MCF 10A (cell line): ENCODE measurements at regions not wholly inside any gene's neighbourhood (a gene's known extent, or its start where the extent isn't known, plus 50 kb on each side); places are given as distances from the start of the nearest gene placed in this dataset.

Source experiments
- BruUV-seq: library from RNA; stranded (reverse); fragments of 400-500 nt; replicated peaks from 2 replicates; lab custom pipeline; 2021; lab: Mats Ljungman, UMichigan
- CTCF ChIA-PET: fragments of 300-600 bp; sonication (Branson Sonifier 250); formaldehyde crosslinking; extraction: SDS; loops from one replicate; lab custom pipeline; 2021; ENCODE audit warnings: antibody characterized with exemption, inconsistent platforms; lab: Yijun Ruan, JAX
- POLR2A ChIA-PET: fragments of 300-600, 350-650 bp; sonication (Branson Sonifier 250); formaldehyde crosslinking; extraction: SDS; loops from one replicate; lab custom pipeline; 2020; ENCODE audit warnings: antibody characterized with exemption, inconsistent platforms; lab: Yijun Ruan, JAX
- DNase-seq: peaks from one replicate; pipeline ENCODE4 v3.0.0-alpha.2; 2018; ENCODE audit not compliant: unreplicated experiment
- H3K27ac Mint-ChIP-seq: one replicate; pipeline ENCODE4 v1.8.0; 2022; ENCODE audit warnings: mild to moderate bottlenecking, low read depth, mixed read lengths; ENCODE audit not compliant: unreplicated experiment
- H3K27me3 Mint-ChIP-seq: one replicate; pipeline ENCODE4 v1.8.0; 2022; ENCODE audit warnings: mixed read lengths; ENCODE audit not compliant: insufficient read depth, unreplicated experiment
- H3K36me3 Mint-ChIP-seq: one replicate; pipeline ENCODE4 v1.8.0; 2022; ENCODE audit warnings: mild to moderate bottlenecking, moderate library complexity, mixed read lengths; ENCODE audit not compliant: insufficient read depth, unreplicated experiment
- H3K4me1 Mint-ChIP-seq: one replicate; pipeline ENCODE4 v1.8.0; 2022; ENCODE audit warnings: mixed read lengths; ENCODE audit not compliant: insufficient read depth, unreplicated experiment
- H3K4me3 Mint-ChIP-seq: one replicate; pipeline ENCODE4 v1.8.0; 2022; ENCODE audit warnings: mild to moderate bottlenecking, moderate library complexity, mixed read lengths; ENCODE audit not compliant: unreplicated experiment
- H3K9me3 Mint-ChIP-seq: one replicate; pipeline ENCODE4 v1.8.0; 2022; ENCODE audit warnings: mixed read lengths; ENCODE audit not compliant: unreplicated experiment
- intact Hi-C: fragments of 100-400 bp; cut with micrococcal nuclease; formaldehyde crosslinking; loops from 2 replicates; pipeline ENCODE4 v1.14.1; 2022
- TF ChIP-seq, protein P1 (sequence below): fragments of 200-600 bp; IDR thresholded peaks from one replicate; pipeline ENCODE4 v1.8.0; 2022; ENCODE audit warnings: antibody characterized with exemption, mild to moderate bottlenecking; ENCODE audit not compliant: unreplicated experiment

DNA sequence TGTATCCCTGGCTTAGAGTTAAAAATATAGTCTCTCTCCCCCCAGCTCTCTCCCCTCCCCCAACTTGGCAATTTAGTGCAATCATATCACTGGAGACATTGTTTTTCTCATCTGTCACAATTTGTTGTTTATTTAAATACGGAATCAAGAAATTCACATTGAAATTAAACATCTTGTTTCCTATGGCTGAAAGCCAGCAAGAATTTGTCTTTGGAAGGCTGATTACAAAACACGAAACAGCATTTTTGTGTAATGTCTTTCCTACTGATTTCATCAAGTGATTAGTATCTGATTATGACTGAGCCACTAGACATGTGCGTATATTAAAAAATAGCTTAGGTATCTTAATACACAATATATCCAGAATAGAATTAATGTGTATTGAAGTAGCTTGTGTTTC, 119.7 kb downstream of the LYPLAL1 start:
- BruUV-seq, result no TSS peak
- POLR2A ChIA-PET, result interaction anchor here (1.2 kb wide), 1 partner anchor 11 kb away, joined by 3 read pairs; no protein-coding TSS in a partner anchor
- CTCF ChIA-PET, result interaction anchor here (0.6 to 3.0 kb wide), 4 partner anchors 18 to 903 kb away, joined by 5 to 11 read pairs (median 8); no protein-coding TSS in a partner anchor
- H3K27me3 Mint-ChIP-seq, result peaks cover 84% of the 10 kb centered on the region
- no peaks in the 10 kb centered on the region for H3K36me3 Mint-ChIP-seq
- H3K27ac Mint-ChIP-seq, result no peak overlapping the region
- intact Hi-C loops, result no loop called here
- H3K4me1 Mint-ChIP-seq, result no peaks in the 10 kb centered on the region
- H3K4me3 Mint-ChIP-seq, result no peak overlapping the region
- TF ChIP-seq, protein P1, sequence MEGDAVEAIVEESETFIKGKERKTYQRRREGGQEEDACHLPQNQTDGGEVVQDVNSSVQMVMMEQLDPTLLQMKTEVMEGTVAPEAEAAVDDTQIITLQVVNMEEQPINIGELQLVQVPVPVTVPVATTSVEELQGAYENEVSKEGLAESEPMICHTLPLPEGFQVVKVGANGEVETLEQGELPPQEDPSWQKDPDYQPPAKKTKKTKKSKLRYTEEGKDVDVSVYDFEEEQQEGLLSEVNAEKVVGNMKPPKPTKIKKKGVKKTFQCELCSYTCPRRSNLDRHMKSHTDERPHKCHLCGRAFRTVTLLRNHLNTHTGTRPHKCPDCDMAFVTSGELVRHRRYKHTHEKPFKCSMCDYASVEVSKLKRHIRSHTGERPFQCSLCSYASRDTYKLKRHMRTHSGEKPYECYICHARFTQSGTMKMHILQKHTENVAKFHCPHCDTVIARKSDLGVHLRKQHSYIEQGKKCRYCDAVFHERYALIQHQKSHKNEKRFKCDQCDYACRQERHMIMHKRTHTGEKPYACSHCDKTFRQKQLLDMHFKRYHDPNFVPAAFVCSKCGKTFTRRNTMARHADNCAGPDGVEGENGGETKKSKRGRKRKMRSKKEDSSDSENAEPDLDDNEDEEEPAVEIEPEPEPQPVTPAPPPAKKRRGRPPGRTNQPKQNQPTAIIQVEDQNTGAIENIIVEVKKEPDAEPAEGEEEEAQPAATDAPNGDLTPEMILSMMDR, result no peak
- no peaks in the 10 kb centered on the region for H3K9me3 Mint-ChIP-seq
- peak; percentile 44 for DNase-seq

DNA sequence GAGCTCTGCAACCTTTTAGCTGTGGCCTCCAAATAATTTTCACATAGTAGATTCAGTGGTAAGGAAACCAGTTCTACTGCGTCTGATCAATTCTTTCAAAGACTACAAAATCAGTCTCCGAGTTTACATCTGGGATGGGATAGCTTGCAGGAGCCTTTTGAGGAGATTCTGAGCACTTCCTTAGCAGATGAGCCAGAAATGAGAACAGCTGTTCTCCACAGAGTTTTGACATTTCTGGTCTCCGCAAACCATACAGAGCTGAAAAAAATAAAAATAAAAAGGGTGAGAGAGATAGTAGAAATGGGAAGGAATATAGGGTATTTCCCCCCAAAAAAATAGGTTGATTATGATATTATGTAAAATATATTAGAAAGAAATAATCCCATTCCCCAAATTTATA, 119.3 kb downstream of the LYPLAL1 start:
- Mint-ChIP-seq H3K4me3 (no peak overlapping the region), H3K36me3 (no peaks in the 10 kb centered on the region), H3K4me1 (no peaks in the 10 kb centered on the region), H3K27ac (no peak overlapping the region), H3K9me3 (no peaks in the 10 kb centered on the region), H3K27me3 (peaks cover 80% of the 10 kb centered on the region)
- no peak for DNase-seq
- intact Hi-C loops, result no loop called here
- POLR2A ChIA-PET, result interaction anchor here (1.2 kb wide), 1 partner anchor 10 kb away, joined by 3 read pairs; no protein-coding TSS in a partner anchor
- CTCF ChIA-PET, result interaction anchor here (0.6 to 3.0 kb wide), 5 partner anchors 17 to 994 kb away, joined by 4 to 11 read pairs (median 8); no protein-coding TSS in a partner anchor
- TF ChIP-seq, protein P1, result no peak
- no TSS peak for BruUV-seq

- Mint-ChIP-seq H3K36me3 (no peaks in the 10 kb centered on the region), H3K27me3 (peaks cover 73% of the 10 kb centered on the region), H3K4me1 (no peaks in the 10 kb centered on the region), H3K9me3 (no peaks in the 10 kb centered on the region), H3K27ac (no peak overlapping the region), H3K4me3 (no peak overlapping the region)
- CTCF ChIA-PET, result interaction anchor here (0.9 to 3.0 kb wide), 3 partner anchors 11 to 993 kb away, joined by 4 to 11 read pairs (median 5); no protein-coding TSS in a partner anchor
- TF ChIP-seq, protein P1, result no peak
- BruUV-seq, result no TSS peak
- DNase-seq, result no peak
- intact Hi-C loops, result no loop called here
- POLR2A ChIA-PET, result interaction anchor here (1.2 to 1.5 kb wide), 2 partner anchors 10 to 13 kb away, joined by 3 to 4 read pairs; no protein-coding TSS in a partner anchor
These were observed 118.7 kb downstream of the LYPLAL1 start for GRCh38 chr1:219292341-219292740.

DNA sequence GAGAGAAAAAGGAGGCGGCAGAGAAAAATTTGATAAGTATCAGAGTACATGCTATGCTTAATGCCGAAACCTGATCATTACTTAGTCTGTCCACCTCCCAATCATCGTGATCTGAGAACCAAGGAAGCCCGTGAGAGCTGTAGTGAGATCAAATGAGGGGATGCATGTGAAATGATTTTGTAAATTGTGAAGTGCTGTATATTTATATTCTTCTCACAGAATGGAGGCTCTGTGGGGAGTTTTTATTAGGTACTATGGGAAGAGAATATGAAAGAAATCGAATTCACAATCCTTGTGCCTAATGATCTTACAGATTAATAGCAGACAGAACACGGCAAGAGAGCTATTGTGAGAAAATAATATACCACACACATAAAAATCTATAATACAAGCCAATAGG, 115.5 kb downstream of the LYPLAL1 start:
- no peak overlapping the region for H3K27ac Mint-ChIP-seq
- intact Hi-C loops, result no loop called here
- TF ChIP-seq, protein P1, result no peak

More for the DNA sequence above, 115.5 kb downstream of the LYPLAL1 start:
- peaks cover 41% of the 10 kb centered on the region for H3K27me3 Mint-ChIP-seq
- CTCF ChIA-PET, result no interaction called here
- no peaks in the 10 kb centered on the region for H3K36me3 Mint-ChIP-seq
- H3K4me3 Mint-ChIP-seq, result no peak overlapping the region
- H3K4me1 Mint-ChIP-seq, result no peaks in the 10 kb centered on the region
- no peak for DNase-seq
- no peaks in the 10 kb centered on the region for H3K9me3 Mint-ChIP-seq
- POLR2A ChIA-PET, result no interaction called here
- no TSS peak for BruUV-seq
